K562 (cell line): ENCODE measurements at regions not wholly inside any gene's neighbourhood (a gene's known extent, or its start where the extent isn't known, plus 50 kb on each side); places are given as distances from the start of the nearest gene placed in this dataset.

ENCODE experiments used
- ATAC-seq: fragments of 200-7000 bp; cut with Tn5 transposase; 3 replicates; pipeline ENCODE4 v1.9.1; 2020; ENCODE audit warnings: moderate library complexity
- BruUV-seq: library from RNA; stranded (reverse); fragments of 400-500 nt; replicated peaks from 2 replicates; lab custom pipeline; 2021; lab: Mats Ljungman, UMichigan
- CTCF ChIA-PET: fragments of 300-600 bp; formaldehyde crosslinking; extraction: SDS; loops from one replicate; lab custom pipeline; 2021; ENCODE audit warnings: low intra/inter-chr PET ratio; lab: Yijun Ruan, JAX
- POLR2A ChIA-PET: fragments of 300-600, 350-650 bp; sonication (Branson Sonifier 250); formaldehyde crosslinking; extraction: SDS; loops from one replicate; lab custom pipeline; 2021; ENCODE audit warnings: antibody characterized with exemption, inconsistent platforms; lab: Yijun Ruan, JAX
- DNase-seq, 4 experiments: peaks; one replicate each; pipeline versions ENCODE4 v3.0.0 to v3.0.0-alpha.2; 2011 to 2018; ENCODE audit warnings: low spot score in 3 of 4, mixed read lengths in 3 of 4; ENCODE audit errors: extremely low read depth in 1 of 4
- FAIRE-seq: peaks from 2 replicates; lab custom pipeline; 2011; peaks lifted over from hg19 to GRCh38; lab: Jason Lieb, UNC
- H2AFZ ChIP-seq: 2 replicates; pipeline ENCODE4 v1.6.0; 2011; ENCODE audit warnings: low read depth, low read length, control low read depth, inconsistent platforms
- H3K27ac ChIP-seq: fragments of 200-600 bp; 3 replicates; pipeline ENCODE4 v1.8.0; 2011; ENCODE audit warnings: low read depth, mild to moderate bottlenecking, control low read depth, inconsistent platforms, low read length, moderate library complexity, mixed read lengths; ENCODE audit errors: extremely low read depth
- H3K27me3 ChIP-seq, 2 experiments: fragments of 300-600 bp in 1 of 2; 2 replicates in 1 of 2; 3 replicates in 1 of 2; pipeline versions ENCODE4 v1.6.0 to v1.8.0; 2011; ENCODE audit warnings: inconsistent platforms in 2 of 2, low read length in 2 of 2, mild to moderate bottlenecking in 1 of 2, mixed read lengths in 1 of 2, moderate library complexity in 1 of 2; ENCODE audit not compliant: control insufficient read depth in 2 of 2, insufficient read depth in 2 of 2
- H3K36me3 ChIP-seq: fragments of 300-600 bp; 3 replicates; pipeline ENCODE4 v1.8.0; 2011; ENCODE audit warnings: mild to moderate bottlenecking, low read length, inconsistent platforms; ENCODE audit not compliant: control insufficient read depth, insufficient read depth
- H3K4me1 ChIP-seq, 2 experiments: fragments of 200-600 bp in 1 of 2; replicated peaks in 1 of 2; 2 replicates in 1 of 2; 3 replicates in 1 of 2; pipeline versions ENCODE4 v1.5.1 to v1.8.0; 2011; ENCODE audit warnings: inconsistent platforms in 2 of 2, low read length in 2 of 2, mild to moderate bottlenecking in 1 of 2, mixed read lengths in 1 of 2, moderate library complexity in 1 of 2; ENCODE audit not compliant: control insufficient read depth in 2 of 2, insufficient read depth in 2 of 2
- H3K4me2 ChIP-seq: 2 replicates; pipeline ENCODE4 v1.6.1; 2011; ENCODE audit warnings: low read length, control low read depth, inconsistent platforms, mixed read lengths; ENCODE audit not compliant: insufficient read depth
- H3K4me3 ChIP-seq: fragments of 200-600 bp; sonication (generic), shearing (Covaris generic); 2 replicates; pipeline ENCODE4 v1.5.1; 2016; ENCODE audit warnings: control low read depth, inconsistent platforms
- H3K79me2 ChIP-seq: fragments of 200-600 bp; 3 replicates; pipeline ENCODE4 v1.8.0; 2011; ENCODE audit warnings: low read length, inconsistent platforms; ENCODE audit not compliant: control insufficient read depth, insufficient read depth
- H3K9ac ChIP-seq, 2 experiments: 2 replicates each; pipeline versions ENCODE4 v1.6.0 to v1.6.1; 2011; ENCODE audit warnings: low read depth in 2 of 2, low read length in 2 of 2, control low read depth in 1 of 2, inconsistent platforms in 1 of 2, mild to moderate bottlenecking in 1 of 2, mixed read lengths in 1 of 2; ENCODE audit not compliant: insufficient read depth in 1 of 2
- H3K9me1 ChIP-seq: one replicate; pipeline ENCODE4 v1.6.0; 2011; ENCODE audit warnings: inconsistent platforms, mild to moderate bottlenecking, low read length, moderate library complexity; ENCODE audit not compliant: control insufficient read depth, insufficient read depth
- H3K9me3 ChIP-seq: replicated peaks from 2 replicates; pipeline ENCODE4 v1.5.1; 2011; ENCODE audit warnings: low read depth, low read length, inconsistent platforms; ENCODE audit not compliant: control insufficient read depth, insufficient read depth
- H4K20me1 ChIP-seq: replicated peaks from 2 replicates; pipeline ENCODE4 v1.6.1; 2011; ENCODE audit warnings: low read length, inconsistent platforms, mixed read lengths; ENCODE audit not compliant: control insufficient read depth, insufficient read depth
- ADNP ChIP-seq: fragments of 200-800 bp; sonication (Bioruptor generic); IDR thresholded peaks from 2 replicates; pipeline ENCODE4 v1.6.1; 2016; ENCODE audit warnings: missing genetic modification characterization, missing compliant biosample characterization
- CBX8 ChIP-seq: fragments of 200-600 bp; sonication (generic); IDR thresholded peaks from 2 replicates; pipeline ENCODE4 v1.6.1; 2012; ENCODE audit warnings: borderline replicate concordance, mixed run types, low read depth, mild to moderate bottlenecking, moderate library complexity, mixed read lengths, low read length, control low read depth, inconsistent platforms; ENCODE audit not compliant: poor library complexity, severe bottlenecking; ENCODE audit errors: extremely low read depth
- MCM3 ChIP-seq: fragments of 450-650 bp; IDR thresholded peaks from 2 replicates; pipeline ENCODE4 v1.6.1; 2016
- ZNF24 ChIP-seq: fragments of 450-650 bp; IDR thresholded peaks from 2 replicates; pipeline ENCODE4 v1.6.1; 2016
- ZNF282 ChIP-seq: sonication (generic); formaldehyde crosslinking; IDR thresholded peaks from 2 replicates; pipeline ENCODE4 v1.8.1; 2023; ENCODE audit warnings: missing genetic modification reagents
- WGBS: fragments of 100-300 bp; shearing (Covaris generic); methylation state at CpG from one replicate; pipeline ENCODE4 v1.1.6; 2016; ENCODE audit warnings: low coverage, mixed read lengths; ENCODE audit not compliant: insufficient coverage; ENCODE audit errors: missing lambda C conversion rate; 5-methylcytosine and 5-hydroxymethylcytosine counted together
- in situ Hi-C: fragments of 300-500 bp; cut with MboI; formaldehyde crosslinking; loops from 4 replicates; pipeline ENCODE4 v1.15.0; 2018; ENCODE audit warnings: inconsistent platforms, mixed read lengths
- intact Hi-C: fragments of 100-400 bp; cut with micrococcal nuclease; formaldehyde crosslinking; loops from 2 replicates; pipeline ENCODE4 v1.14.2; 2022
- TF ChIP-seq, protein P1 (sequence below): fragments of 250-450 bp; sonication (Bioruptor Pico); IDR thresholded peaks from 2 replicates; pipeline ENCODE4 v1.8.0; 2022; ENCODE audit warnings: moderate library complexity, mild to moderate bottlenecking, inconsistent platforms
- TF ChIP-seq, protein P2 (sequence below), 3 experiments: fragments of 200-800 bp in 1 of 3; fragments of 250-450 bp in 1 of 3; fragments of 450-650 bp in 1 of 3; sonication (Bioruptor Pico) in 1 of 3; sonication (Bioruptor generic) in 1 of 3; formaldehyde crosslinking in 1 of 3; IDR thresholded peaks; 2 replicates each; pipeline versions ENCODE4 v1.6.1 to v1.8.0; 2016 to 2022; ENCODE audit warnings: mild to moderate bottlenecking in 2 of 3, missing genetic modification characterization in 2 of 3, missing compliant biosample characterization in 1 of 3, moderate library complexity in 1 of 3

DNA sequence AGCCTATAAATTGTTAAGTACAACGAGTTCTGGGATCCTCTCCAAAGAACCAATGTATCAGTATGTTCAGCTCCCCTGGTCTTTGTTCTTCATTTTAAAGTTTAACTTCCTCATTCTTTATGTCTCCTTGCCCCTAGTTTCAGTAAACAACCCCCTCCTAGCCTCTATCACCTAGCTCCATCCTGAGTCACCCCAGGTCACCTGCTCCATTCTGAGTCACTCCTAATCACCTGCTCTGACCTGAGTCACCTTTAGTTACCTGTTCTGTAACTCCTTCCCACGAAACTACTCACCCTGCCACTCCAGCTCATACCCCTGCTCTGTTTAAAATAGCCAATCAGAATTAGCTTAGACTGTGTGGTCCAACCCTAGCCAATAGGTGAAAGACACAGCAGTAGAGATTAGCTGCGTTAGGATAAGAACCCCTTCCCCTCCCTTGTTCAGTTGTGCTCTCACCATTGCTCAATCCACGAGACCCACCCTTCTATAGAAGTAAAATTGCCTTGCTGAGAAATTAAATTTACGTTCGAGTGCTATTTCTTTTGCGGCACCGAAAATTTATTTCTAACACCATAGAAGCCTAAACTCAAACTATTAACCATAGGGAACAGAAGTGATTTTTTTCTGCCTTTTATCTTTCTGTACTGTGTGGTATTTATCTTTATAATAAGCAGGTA is 245.0 kb upstream of the ADAMTS9 start (continued):
- TF ChIP-seq, protein P1, sequence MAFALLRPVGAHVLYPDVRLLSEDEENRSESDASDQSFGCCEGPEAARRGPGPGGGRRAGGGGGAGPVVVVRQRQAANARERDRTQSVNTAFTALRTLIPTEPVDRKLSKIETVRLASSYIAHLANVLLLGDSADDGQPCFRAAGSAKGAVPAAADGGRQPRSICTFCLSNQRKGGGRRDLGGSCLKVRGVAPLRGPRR (CRISPR knock-in tag): no peak
- TF ChIP-seq ADNP (tag): no peak
- TF ChIP-seq, protein P2, sequence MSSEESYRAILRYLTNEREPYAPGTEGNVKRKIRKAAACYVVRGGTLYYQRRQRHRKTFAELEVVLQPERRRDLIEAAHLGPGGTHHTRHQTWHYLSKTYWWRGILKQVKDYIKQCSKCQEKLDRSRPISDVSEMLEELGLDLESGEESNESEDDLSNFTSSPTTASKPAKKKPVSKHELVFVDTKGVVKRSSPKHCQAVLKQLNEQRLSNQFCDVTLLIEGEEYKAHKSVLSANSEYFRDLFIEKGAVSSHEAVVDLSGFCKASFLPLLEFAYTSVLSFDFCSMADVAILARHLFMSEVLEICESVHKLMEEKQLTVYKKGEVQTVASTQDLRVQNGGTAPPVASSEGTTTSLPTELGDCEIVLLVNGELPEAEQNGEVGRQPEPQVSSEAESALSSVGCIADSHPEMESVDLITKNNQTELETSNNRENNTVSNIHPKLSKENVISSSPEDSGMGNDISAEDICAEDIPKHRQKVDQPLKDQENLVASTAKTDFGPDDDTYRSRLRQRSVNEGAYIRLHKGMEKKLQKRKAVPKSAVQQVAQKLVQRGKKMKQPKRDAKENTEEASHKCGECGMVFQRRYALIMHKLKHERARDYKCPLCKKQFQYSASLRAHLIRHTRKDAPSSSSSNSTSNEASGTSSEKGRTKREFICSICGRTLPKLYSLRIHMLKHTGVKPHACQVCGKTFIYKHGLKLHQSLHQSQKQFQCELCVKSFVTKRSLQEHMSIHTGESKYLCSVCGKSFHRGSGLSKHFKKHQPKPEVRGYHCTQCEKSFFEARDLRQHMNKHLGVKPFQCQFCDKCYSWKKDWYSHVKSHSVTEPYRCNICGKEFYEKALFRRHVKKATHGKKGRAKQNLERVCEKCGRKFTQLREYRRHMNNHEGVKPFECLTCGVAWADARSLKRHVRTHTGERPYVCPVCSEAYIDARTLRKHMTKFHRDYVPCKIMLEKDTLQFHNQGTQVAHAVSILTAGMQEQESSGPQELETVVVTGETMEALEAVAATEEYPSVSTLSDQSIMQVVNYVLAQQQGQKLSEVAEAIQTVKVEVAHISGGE (CRISPR knock-in tag; IDR thresholded peaks at IDR 0.05): peak in 1 of 3 experiments; percentile 54; a peak in 1 of 6 replicates
- TF ChIP-seq ZNF282 (CRISPR knock-in tag): no peak
- TF ChIP-seq ZNF24: no peak

DNA sequence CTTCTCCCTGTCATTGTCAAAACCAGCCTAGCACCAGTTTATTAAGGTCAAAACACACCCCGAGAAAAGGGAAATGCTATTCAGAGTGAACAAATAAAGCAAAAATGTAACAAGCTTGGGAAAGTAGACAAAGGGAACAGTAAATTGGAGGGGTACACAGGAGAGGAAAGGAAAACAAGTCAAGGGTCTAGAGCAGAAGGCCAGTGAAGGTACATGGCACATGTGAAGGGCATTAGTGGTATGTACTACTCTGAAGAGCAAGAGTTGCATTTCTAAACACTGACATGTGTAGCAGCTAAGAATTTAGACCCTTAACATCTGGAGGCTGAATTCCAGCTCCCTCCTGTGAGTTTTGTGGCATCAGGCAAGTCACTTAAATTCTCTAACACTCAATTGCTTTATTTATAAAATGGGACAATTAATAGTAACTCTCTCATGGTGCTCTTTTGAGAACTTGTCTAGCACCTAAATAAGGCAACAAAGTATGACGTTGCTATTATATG is 244.3 kb upstream of the ADAMTS9 start:
- H2AFZ ChIP-seq: no peak overlapping the region

More for the DNA sequence above, 244.3 kb upstream of the ADAMTS9 start:
- CTCF ChIA-PET: no interaction called here
- TF ChIP-seq CBX8 (no peak), MCM3 (no peak)
- TF ChIP-seq, protein P2 (CRISPR knock-in tag; IDR thresholded peaks at IDR 0.05): peak in 1 of 3 experiments; percentile 58; a peak in 1 of 6 replicates
- H3K4me2 ChIP-seq: no peak overlapping the region
- ATAC-seq (no peak), FAIRE-seq (no peak), DNase-seq (no peak)
- peaks cover 2% of the 10 kb centered on the region; the same call in 1 of the 2 replicates for H3K9me3 ChIP-seq
- no peaks in the 10 kb centered on the region for H3K9me1 ChIP-seq
- POLR2A ChIA-PET: interaction anchor here (0.6 kb wide), 1 partner anchor 771 kb away, joined by 3 read pairs; no protein-coding TSS in a partner anchor
- peaks cover 0 to 3% of the 10 kb centered on the region in 2 experiments; a peak in 1 of 5 replicates for H3K4me1 ChIP-seq
- H4K20me1 ChIP-seq: no peaks in the 10 kb centered on the region
- in situ Hi-C loops: no loop called here
- 28% methylated on average over 2 of the region's 2 CpGs for WGBS
- no peaks in the 10 kb centered on the region for H3K36me3 ChIP-seq
- H3K27me3 ChIP-seq: no peaks in the 10 kb centered on the region
- no TSS peak for BruUV-seq
- intact Hi-C loops: no loop called here
- no peaks in the 10 kb centered on the region for H3K79me2 ChIP-seq
- H3K9ac ChIP-seq: no peak overlapping the region
- H3K27ac ChIP-seq: no peak overlapping the region
- no peak overlapping the region for H3K4me3 ChIP-seq
